NB4 (cell line): ENCODE measurements at regions not wholly inside any gene's neighbourhood (a gene's known extent, or its start where the extent isn't known, plus 50 kb on each side); places are given as distances from the start of the nearest gene placed in this dataset.

Source experiments
- DNase-seq: peaks from one replicate; pipeline ENCODE4 v3.0.0; 2010; ENCODE audit warnings: low read depth
- H3K4me3 ChIP-seq: one replicate; pipeline ENCODE4 v1.5.1; 2011; ENCODE audit warnings: mild to moderate bottlenecking, low read depth, low read length, moderate library complexity
- CTCF ChIP-seq: IDR thresholded peaks from one replicate; pipeline ENCODE4 v1.5.1; 2012; ENCODE audit warnings: low read depth, low read length
- MAX ChIP-seq: IDR thresholded peaks from 2 replicates; pipeline ENCODE4 v1.6.1; 2011; ENCODE audit warnings: low read depth, low read length
- MYC ChIP-seq: IDR thresholded peaks from 2 replicates; pipeline ENCODE4 v1.6.1; 2011; ENCODE audit warnings: low read depth, low read length
- POLR2A ChIP-seq: IDR thresholded peaks from 2 replicates; pipeline ENCODE4 v1.6.1; 2011; ENCODE audit warnings: mild to moderate bottlenecking; ENCODE audit not compliant: insufficient read length; ENCODE audit errors: extremely low read depth

- DNase-seq = no peak
- no peak overlapping the region for H3K4me3 ChIP-seq
- TF ChIP-seq MYC (no peak), CTCF (no peak), MAX (no peak), POLR2A (no peak)
These were observed 1144.6 kb downstream of the SORCS3 start for GRCh38 chr10:105785721-105786120.

GRCh38 chr10:105783936-105784483 lies 1142.9 kb downstream of the SORCS3 start:
- DNase-seq = no peak
- no peak overlapping the region for H3K4me3 ChIP-seq
- TF ChIP-seq MYC = no peak
- TF ChIP-seq CTCF = no peak
- no peak for TF ChIP-seq MAX
- no peak for TF ChIP-seq POLR2A

- no peak for TF ChIP-seq POLR2A
- no peak for TF ChIP-seq MYC
- TF ChIP-seq MAX = no peak
- TF ChIP-seq CTCF = no peak
- no peak for DNase-seq
- H3K4me3 ChIP-seq = no peak overlapping the region
These were observed 1133.8 kb downstream of the SORCS3 start for GRCh38 chr10:105774881-105775280.

GRCh38 chr10:105774351-105774750 lies 1133.3 kb downstream of the SORCS3 start:
- no peak for DNase-seq
- TF ChIP-seq MAX (no peak), CTCF (no peak), MYC (no peak), POLR2A (no peak)
- H3K4me3 ChIP-seq = no peak overlapping the region

- no peak for DNase-seq
- TF ChIP-seq MAX = no peak
- no peak for TF ChIP-seq POLR2A
- TF ChIP-seq CTCF = no peak
- TF ChIP-seq MYC = no peak
- no peak overlapping the region for H3K4me3 ChIP-seq
These were observed 1129.6 kb downstream of the SORCS3 start for GRCh38 chr10:105770524-105771212.
